GM13976 (cell line): ENCODE measurements at regions not wholly inside any gene's neighbourhood (a gene's known extent, or its start where the extent isn't known, plus 50 kb on each side); places are given as distances from the start of the nearest gene placed in this dataset.

ENCODE experiments used
- DNase-seq: peaks from one replicate; pipeline ENCODE4 v3.0.0; 2012; ENCODE audit warnings: low spot score
- in situ Hi-C: fragments of 300-500 bp; cut with MboI; formaldehyde crosslinking; loops from one replicate; pipeline ENCODE4 v1.12.0; 2022; ENCODE audit warnings: low sequenced_read_pairs, mixed read lengths, inconsistent platforms; ENCODE audit not compliant: unreplicated experiment
- TF ChIP-seq, protein P1 (sequence below): IDR thresholded peaks from 2 replicates; pipeline ENCODE4 v1.5.1; 2012; ENCODE audit warnings: borderline replicate concordance, mild to moderate bottlenecking; ENCODE audit not compliant: insufficient read depth; ENCODE audit errors: extremely low read depth, missing control alignments, control extremely low read depth

- in situ Hi-C loops = no loop called here
- no peak for DNase-seq
- TF ChIP-seq, protein P1, sequence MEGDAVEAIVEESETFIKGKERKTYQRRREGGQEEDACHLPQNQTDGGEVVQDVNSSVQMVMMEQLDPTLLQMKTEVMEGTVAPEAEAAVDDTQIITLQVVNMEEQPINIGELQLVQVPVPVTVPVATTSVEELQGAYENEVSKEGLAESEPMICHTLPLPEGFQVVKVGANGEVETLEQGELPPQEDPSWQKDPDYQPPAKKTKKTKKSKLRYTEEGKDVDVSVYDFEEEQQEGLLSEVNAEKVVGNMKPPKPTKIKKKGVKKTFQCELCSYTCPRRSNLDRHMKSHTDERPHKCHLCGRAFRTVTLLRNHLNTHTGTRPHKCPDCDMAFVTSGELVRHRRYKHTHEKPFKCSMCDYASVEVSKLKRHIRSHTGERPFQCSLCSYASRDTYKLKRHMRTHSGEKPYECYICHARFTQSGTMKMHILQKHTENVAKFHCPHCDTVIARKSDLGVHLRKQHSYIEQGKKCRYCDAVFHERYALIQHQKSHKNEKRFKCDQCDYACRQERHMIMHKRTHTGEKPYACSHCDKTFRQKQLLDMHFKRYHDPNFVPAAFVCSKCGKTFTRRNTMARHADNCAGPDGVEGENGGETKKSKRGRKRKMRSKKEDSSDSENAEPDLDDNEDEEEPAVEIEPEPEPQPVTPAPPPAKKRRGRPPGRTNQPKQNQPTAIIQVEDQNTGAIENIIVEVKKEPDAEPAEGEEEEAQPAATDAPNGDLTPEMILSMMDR = no peak
Measured at GRCh38 chr7:109154748-109155147, 585.1 kb downstream of the DNAJB9 start.

- TF ChIP-seq, protein P1 = no peak
- in situ Hi-C loops = no loop called here
- no peak for DNase-seq
Measured at GRCh38 chr7:109158246-109158645, 588.6 kb downstream of the DNAJB9 start.

GRCh38 chr7:109176661-109177060 is 607.0 kb downstream of the DNAJB9 start:
- in situ Hi-C loops = no loop called here
- TF ChIP-seq, protein P1 = no peak
- DNase-seq = no peak

DNA sequence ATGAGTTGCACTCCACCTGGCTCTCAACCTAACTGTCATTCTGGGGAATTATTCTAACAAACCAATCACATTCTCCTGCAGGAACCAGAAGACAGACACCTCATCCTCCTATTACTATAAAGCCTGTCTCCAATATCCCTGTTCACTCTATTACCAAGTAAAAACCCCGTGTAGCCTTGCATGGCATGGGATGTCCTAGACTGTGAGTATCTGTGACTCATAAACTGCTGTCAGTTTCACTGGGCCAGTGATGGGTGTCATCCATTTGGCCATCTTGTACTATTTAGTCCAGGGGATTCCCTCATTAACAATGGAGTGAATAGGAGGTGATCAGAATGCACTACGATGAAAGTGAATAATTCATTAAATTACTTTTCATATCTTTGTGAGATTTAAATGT is 608.7 kb downstream of the DNAJB9 start:
- in situ Hi-C loops = no loop called here
- TF ChIP-seq, protein P1 = no peak

DNA sequence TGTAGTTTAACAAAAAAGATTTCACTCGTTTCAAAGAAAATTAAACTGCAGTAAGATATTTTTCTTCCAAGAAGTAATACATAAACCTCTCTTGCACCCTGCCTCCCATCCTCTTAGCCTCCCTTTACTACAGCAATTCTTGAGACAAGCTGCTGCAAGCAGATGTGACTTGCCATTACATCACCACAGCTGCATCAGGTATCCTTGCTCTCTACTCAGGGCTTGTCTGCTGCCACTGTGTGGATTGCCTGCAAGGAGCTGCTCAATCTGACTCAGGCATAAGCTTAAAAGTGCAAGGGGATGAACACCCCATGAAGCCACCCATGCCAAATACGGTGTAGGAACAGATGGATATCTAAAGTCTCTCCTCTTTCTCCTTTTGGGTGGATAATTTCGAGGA is 609.9 kb downstream of the DNAJB9 start:
- no peak for DNase-seq
- in situ Hi-C loops = no loop called here
- TF ChIP-seq, protein P1 = no peak

More for the DNA sequence above, 608.7 kb downstream of the DNAJB9 start:
- no peak for DNase-seq

GRCh38 chr7:109190766-109191398 is 621.2 kb downstream of the DNAJB9 start:
- no peak for DNase-seq
- in situ Hi-C loops = no loop called here
- TF ChIP-seq, protein P1 = no peak
